ENCODE measurements at regions not wholly inside any gene's neighbourhood (a gene's known extent, or its start where the extent isn't known, plus 50 kb on each side); places are given as distances from the start of the nearest gene placed in this dataset.

GRCh38 chr2:236795861-236796219 is 226.2 kb downstream of the ACKR3 start:
- DNase-seq (no peak), ATAC-seq (no peak)
- Histone ChIP-seq H3K4me3 (no peak overlapping the region), H3K4me1 (no peaks in the 10 kb centered on the region), H3K9me3 (no peaks in the 10 kb centered on the region), H3K27ac (no peak overlapping the region), H3K36me3 (no peaks in the 10 kb centered on the region), H3K27me3 (peaks cover 0 to 32% of the 10 kb centered on the region in 2 donors)
- no peak for TF ChIP-seq CTCF (IDR thresholded peaks at IDR 0.05)
- intact Hi-C loops (cut with DNase I) = no loop called here

DNA sequence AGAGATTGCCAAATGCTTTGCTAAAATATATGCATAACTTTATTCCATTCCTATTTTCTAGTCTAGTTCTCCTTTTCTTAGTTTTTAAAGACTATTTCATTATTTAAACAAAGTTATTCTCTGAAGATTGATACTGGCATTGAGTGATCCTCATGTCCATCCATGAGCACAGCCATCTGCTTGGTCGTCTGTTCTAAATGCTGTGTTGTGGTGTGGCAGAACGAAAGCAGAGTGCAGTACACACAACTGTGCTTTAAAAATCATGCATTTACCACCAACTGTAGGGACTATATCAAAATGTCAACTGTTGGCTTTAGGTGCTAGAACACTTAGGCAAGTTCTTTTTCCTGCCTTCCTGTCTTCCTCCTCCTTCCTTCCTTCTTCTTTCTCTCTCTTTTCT is 226.6 kb downstream of the ACKR3 start:
- H3K9me3 ChIP-seq = no peaks in the 10 kb centered on the region
- no peak overlapping the region for H3K27ac ChIP-seq
- H3K36me3 ChIP-seq = no peaks in the 10 kb centered on the region
- no peak for DNase-seq
- intact Hi-C loops (cut with DNase I) = no loop called here
- no peak for ATAC-seq
- no peak for TF ChIP-seq CTCF (IDR thresholded peaks at IDR 0.05)
- no peaks in the 10 kb centered on the region for H3K4me1 ChIP-seq
- H3K4me3 ChIP-seq = no peak overlapping the region
- H3K27me3 ChIP-seq = peaks cover 0 to 28% of the 10 kb centered on the region in 2 donors

GRCh38 chr2:236797411-236797810 is 227.8 kb downstream of the ACKR3 start:
- intact Hi-C loops (cut with DNase I) = no loop called here
- ATAC-seq (no peak), DNase-seq (no peak)
- no peak overlapping the region for H3K27ac ChIP-seq
- no peak overlapping the region for H3K4me3 ChIP-seq
- no peaks in the 10 kb centered on the region for H3K9me3 ChIP-seq
- H3K4me1 ChIP-seq = no peaks in the 10 kb centered on the region
- H3K36me3 ChIP-seq = no peaks in the 10 kb centered on the region
- H3K27me3 ChIP-seq = peaks cover 0 to 21% of the 10 kb centered on the region in 2 donors
- no peak for TF ChIP-seq CTCF (IDR thresholded peaks at IDR 0.05)

GRCh38 chr2:236798491-236798890 is 228.9 kb downstream of the ACKR3 start:
- intact Hi-C loops (cut with DNase I) = no loop called here
- Histone ChIP-seq H3K27ac (no peak overlapping the region), H3K9me3 (no peaks in the 10 kb centered on the region), H3K27me3 (peaks cover 0 to 16% of the 10 kb centered on the region in 2 donors), H3K4me3 (no peak overlapping the region), H3K4me1 (no peaks in the 10 kb centered on the region), H3K36me3 (no peaks in the 10 kb centered on the region)
- DNase-seq (no peak), ATAC-seq (no peak)
- TF ChIP-seq CTCF (IDR thresholded peaks at IDR 0.05) = no peak

DNA sequence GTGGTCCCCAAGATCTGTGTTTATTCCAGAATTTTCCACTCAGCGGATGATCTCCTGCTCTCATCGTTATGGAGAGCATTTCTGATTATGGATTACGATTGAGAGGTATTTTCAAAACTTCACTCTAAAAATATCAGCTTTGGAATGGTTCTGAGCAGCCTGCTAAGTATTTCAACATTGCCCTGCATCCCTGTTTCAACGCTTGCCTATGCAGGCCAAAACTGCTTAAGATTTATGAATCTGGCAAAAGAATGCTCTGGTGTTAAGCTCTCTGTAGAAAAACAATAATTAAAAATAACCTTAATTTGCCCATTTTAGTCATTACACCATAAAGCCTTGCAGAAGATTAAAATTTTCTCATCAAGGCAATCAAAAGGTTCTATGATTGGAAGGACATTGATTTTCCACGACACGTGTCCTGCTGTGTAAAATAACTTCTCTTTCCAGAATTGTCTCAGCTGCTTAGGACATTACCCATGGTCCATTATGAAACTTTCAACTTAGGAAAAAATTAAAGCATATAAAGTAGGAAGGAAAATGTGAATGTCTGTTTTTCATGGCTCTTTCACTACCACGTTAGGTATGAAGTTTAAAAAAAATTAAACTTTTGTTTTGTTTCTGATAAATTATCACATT is 229.9 kb downstream of the ACKR3 start:
- Histone ChIP-seq H3K9me3 (no peaks in the 10 kb centered on the region), H3K27ac (no peak overlapping the region), H3K27me3 (peaks cover 0 to 15% of the 10 kb centered on the region in 2 donors), H3K36me3 (no peaks in the 10 kb centered on the region), H3K4me3 (no peak overlapping the region), H3K4me1 (no peaks in the 10 kb centered on the region)
- ATAC-seq (no peak), DNase-seq (no peak)
- intact Hi-C loops (cut with DNase I) = no loop called here
- TF ChIP-seq CTCF (IDR thresholded peaks at IDR 0.05) = no peak

Measured in left lung (tissue), 4 donors.